Endothelial cell of umbilical vein (primary cell): ENCODE measurements at regions not wholly inside any gene's neighbourhood (a gene's known extent, or its start where the extent isn't known, plus 50 kb on each side); places are given as distances from the start of the nearest gene placed in this dataset.
"Not testable (repeated sequence)": the region's sequence is repeated elsewhere in the genome, so short reads cannot be mapped to it uniquely, and the experiment has no call there.

Experiments
- BruUV-seq: library from RNA; stranded (reverse); fragments of 400-500 nt; replicated peaks from 2 replicates; lab custom pipeline; 2021; lab: Mats Ljungman, UMichigan
- CTCF ChIA-PET: fragments of 300-600, 350-600 bp; sonication (Branson Sonifier 250); formaldehyde crosslinking; loops from one replicate; lab custom pipeline; 2021; ENCODE audit warnings: antibody characterized with exemption, inconsistent platforms; lab: Charles Lee
- POLR2A ChIA-PET: fragments of 300-600, 350-600 bp; sonication (Branson Sonifier 250); formaldehyde crosslinking; loops from one replicate; lab custom pipeline; 2021; ENCODE audit warnings: antibody characterized with exemption, inconsistent platforms; lab: Charles Lee
- DNase-seq: peaks from one replicate; pipeline ENCODE4 v3.0.0-alpha.2; 2011; ENCODE audit warnings: low read depth, low spot score
- FAIRE-seq: peaks from 2 replicates; lab custom pipeline; 2011; peaks lifted over from hg19 to GRCh38; lab: Jason Lieb, UNC
- H2AFZ ChIP-seq: 2 replicates; pipeline ENCODE4 v1.6.0; 2012; ENCODE audit warnings: low read depth, low read length, control low read depth, inconsistent platforms
- H3K27ac ChIP-seq: 2 replicates; pipeline ENCODE4 v1.5.1; 2011; ENCODE audit warnings: low read depth, mild to moderate bottlenecking, control low read depth, low read length, moderate library complexity; ENCODE audit not compliant: insufficient read depth
- H3K27me3 ChIP-seq, 2 experiments: 2 replicates each; pipeline versions ENCODE4 v1.6.0 to v1.6.1; 2011; ENCODE audit warnings: low read length in 2 of 2, mixed read lengths in 1 of 2; ENCODE audit not compliant: control insufficient read depth in 2 of 2, insufficient read depth in 2 of 2
- H3K36me3 ChIP-seq, 2 experiments: 2 replicates in 1 of 2; 3 replicates in 1 of 2; pipeline ENCODE4 v1.5.1; 2011; ENCODE audit warnings: low read length in 2 of 2, mild to moderate bottlenecking in 1 of 2, moderate library complexity in 1 of 2; ENCODE audit not compliant: control insufficient read depth in 2 of 2, insufficient read depth in 2 of 2; ENCODE audit errors: extremely low read depth in 1 of 2
- H3K4me1 ChIP-seq: 3 replicates; pipeline ENCODE4 v1.5.1; 2011; ENCODE audit warnings: mild to moderate bottlenecking, low read length; ENCODE audit not compliant: control insufficient read depth, insufficient read depth; ENCODE audit errors: extremely low read depth
- H3K4me2 ChIP-seq: 2 replicates; pipeline ENCODE4 v1.6.1; 2011; ENCODE audit warnings: low read length, control low read depth, mixed read lengths; ENCODE audit not compliant: insufficient read depth
- H3K4me3 ChIP-seq, 3 experiments: fragments of 200-600 bp in 1 of 3; sonication (generic), shearing (Covaris generic) in 1 of 3; replicated peaks in 1 of 3; 2 replicates each; pipeline ENCODE4 v1.5.1; 2011 to 2016; ENCODE audit warnings: control low read depth in 3 of 3, low read length in 3 of 3, mild to moderate bottlenecking in 2 of 3, inconsistent platforms in 1 of 3, low read depth in 1 of 3, moderate library complexity in 1 of 3; ENCODE audit not compliant: insufficient read depth in 1 of 3
- H3K79me2 ChIP-seq: 2 replicates; pipeline ENCODE4 v1.6.0; 2012; ENCODE audit warnings: low read length, inconsistent platforms; ENCODE audit not compliant: control insufficient read depth, insufficient read depth
- H3K9ac ChIP-seq: replicated peaks from 2 replicates; pipeline ENCODE3; 2011; ENCODE audit warnings: low read length, control low read depth; ENCODE audit not compliant: insufficient read depth; ENCODE audit errors: extremely low read depth
- H3K9me1 ChIP-seq: replicated peaks from 3 replicates; pipeline ENCODE4 v1.6.0; 2011; ENCODE audit warnings: mild to moderate bottlenecking, low read length; ENCODE audit not compliant: control insufficient read depth, insufficient read depth; ENCODE audit errors: extremely low read depth
- H3K9me3 ChIP-seq: replicated peaks from 2 replicates; pipeline ENCODE4 v1.5.1; 2012; ENCODE audit warnings: low read length, inconsistent platforms; ENCODE audit not compliant: control insufficient read depth, insufficient read depth
- H4K20me1 ChIP-seq: replicated peaks from 2 replicates; pipeline ENCODE3; 2011; ENCODE audit warnings: mild to moderate bottlenecking, low read length; ENCODE audit not compliant: control insufficient read depth, insufficient read depth; ENCODE audit errors: extremely low read depth
- EZH2 ChIP-seq: IDR thresholded peaks from 2 replicates; pipeline ENCODE4 v1.6.1; 2012; ENCODE audit warnings: borderline replicate concordance, low read depth, mild to moderate bottlenecking, moderate library complexity, low read length, inconsistent platforms; ENCODE audit not compliant: severe bottlenecking
- FOS ChIP-seq: IDR thresholded peaks from 2 replicates; pipeline ENCODE4 v1.6.1; 2011; ENCODE audit warnings: mild to moderate bottlenecking, low read length, moderate library complexity, borderline replicate concordance; ENCODE audit not compliant: insufficient read depth
- GATA2 ChIP-seq: IDR thresholded peaks from 2 replicates; pipeline ENCODE4 v1.7.0; 2011; ENCODE audit warnings: low read depth, mild to moderate bottlenecking, moderate library complexity, mixed read lengths, low read length; ENCODE audit not compliant: insufficient read length, insufficient read depth
- JUN ChIP-seq: IDR thresholded peaks from 2 replicates; pipeline ENCODE4 v1.6.1; 2011; ENCODE audit warnings: borderline replicate concordance, low read depth; ENCODE audit not compliant: insufficient read length, insufficient read depth
- MAX ChIP-seq: IDR thresholded peaks from 2 replicates; pipeline ENCODE4 v1.6.1; 2011; ENCODE audit not compliant: insufficient read depth, insufficient read length
- MYC ChIP-seq: IDR thresholded peaks from one replicate; pipeline ENCODE4 v1.6.1; 2011; ENCODE audit warnings: mild to moderate bottlenecking, low read depth, low read length
- POLR2A ChIP-seq: IDR thresholded peaks from 2 replicates; pipeline ENCODE4 v1.6.1; 2012; ENCODE audit warnings: low read depth, mild to moderate bottlenecking, control low read depth, low read length
- POLR2AphosphoS5 ChIP-seq: IDR thresholded peaks from 2 replicates; pipeline ENCODE4 v1.6.1; 2012; ENCODE audit warnings: low read depth, mild to moderate bottlenecking, control low read depth, low read length, moderate library complexity; ENCODE audit not compliant: insufficient read depth
- dilution Hi-C: fragments of 300-500 bp; cut with MboI; formaldehyde crosslinking; loops from one replicate; pipeline ENCODE4 v1.15.0; 2019; ENCODE audit warnings: low sequenced_read_pairs; ENCODE audit not compliant: extremely low pct_ligation_motif_present
- intact Hi-C: fragments of 100-400 bp; cut with micrococcal nuclease; formaldehyde crosslinking; loops from one replicate; pipeline ENCODE4 v1.10.0; 2022
- TF ChIP-seq, protein P1 (sequence below), 2 donors: IDR thresholded peaks; 1 replicate in 1 of 2; 2 replicates in 1 of 2; pipeline ENCODE4 v1.5.1; 2011; ENCODE audit warnings: low read length in 2 of 2, mild to moderate bottlenecking in 2 of 2, moderate library complexity in 2 of 2, control low read depth in 1 of 2, inconsistent platforms in 1 of 2, low read depth in 1 of 2; ENCODE audit not compliant: insufficient read depth in 1 of 2; ENCODE audit errors: extremely low read depth in 1 of 2

DNA sequence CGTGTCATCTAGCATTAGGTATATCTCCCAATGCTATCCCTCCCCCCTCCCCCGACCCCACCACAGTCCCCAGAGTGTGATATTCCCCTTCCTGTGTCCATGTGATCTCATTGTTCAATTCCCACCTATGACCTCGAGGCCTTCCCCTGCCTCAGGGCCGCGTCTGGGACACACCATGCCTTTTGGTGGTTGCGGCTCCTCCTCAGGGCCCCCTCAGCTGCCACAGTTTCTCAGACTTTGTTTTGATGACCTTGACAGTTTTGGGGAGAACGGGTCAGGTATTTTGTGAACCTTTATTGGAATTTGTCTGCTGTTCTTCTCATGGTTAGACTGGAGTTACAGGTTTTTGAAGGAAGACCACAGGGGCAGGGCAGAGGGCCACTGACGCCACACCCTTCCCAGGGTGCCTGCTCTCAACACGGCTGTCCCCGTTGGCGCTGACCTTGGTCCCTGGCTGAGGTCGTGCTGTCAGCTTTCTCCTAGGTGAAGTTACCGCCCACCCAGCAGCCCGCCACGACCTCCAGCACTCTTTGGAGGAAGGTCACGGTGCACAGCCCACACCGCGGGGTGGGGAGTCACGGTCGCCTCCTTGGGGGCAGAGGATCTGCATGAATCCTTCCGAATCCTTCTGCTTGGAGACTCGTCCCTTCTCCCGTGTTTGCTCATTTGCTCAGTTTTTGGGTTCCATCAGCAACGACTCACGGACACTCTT, 130.5 kb downstream of the KIF26A start:
- Histone ChIP-seq H3K27me3 (no peaks in the 10 kb centered on the region), H3K36me3 (no peaks in the 10 kb centered on the region), H3K9me3 (no peaks in the 10 kb centered on the region), H3K4me1 (peaks cover 3% of the 10 kb centered on the region), H3K79me2 (no peaks in the 10 kb centered on the region), H3K9ac (no peak overlapping the region), H4K20me1 (no peaks in the 10 kb centered on the region), H3K4me3 (no peak overlapping the region), H3K27ac (no peak overlapping the region), H2AFZ (no peak overlapping the region), H3K9me1 (no peaks in the 10 kb centered on the region), H3K4me2 (no peak overlapping the region)
- BruUV-seq, result no TSS peak
- POLR2A ChIA-PET, result no interaction called here
- intact Hi-C loops (no loop called here), dilution Hi-C loops (no loop called here)
- CTCF ChIA-PET, result no interaction called here
- DNase-seq, result no peak
- no peak for TF ChIP-seq MAX
- TF ChIP-seq JUN, result no peak
- TF ChIP-seq MYC, result no peak
- no peak for TF ChIP-seq FOS
- TF ChIP-seq, protein P1, sequence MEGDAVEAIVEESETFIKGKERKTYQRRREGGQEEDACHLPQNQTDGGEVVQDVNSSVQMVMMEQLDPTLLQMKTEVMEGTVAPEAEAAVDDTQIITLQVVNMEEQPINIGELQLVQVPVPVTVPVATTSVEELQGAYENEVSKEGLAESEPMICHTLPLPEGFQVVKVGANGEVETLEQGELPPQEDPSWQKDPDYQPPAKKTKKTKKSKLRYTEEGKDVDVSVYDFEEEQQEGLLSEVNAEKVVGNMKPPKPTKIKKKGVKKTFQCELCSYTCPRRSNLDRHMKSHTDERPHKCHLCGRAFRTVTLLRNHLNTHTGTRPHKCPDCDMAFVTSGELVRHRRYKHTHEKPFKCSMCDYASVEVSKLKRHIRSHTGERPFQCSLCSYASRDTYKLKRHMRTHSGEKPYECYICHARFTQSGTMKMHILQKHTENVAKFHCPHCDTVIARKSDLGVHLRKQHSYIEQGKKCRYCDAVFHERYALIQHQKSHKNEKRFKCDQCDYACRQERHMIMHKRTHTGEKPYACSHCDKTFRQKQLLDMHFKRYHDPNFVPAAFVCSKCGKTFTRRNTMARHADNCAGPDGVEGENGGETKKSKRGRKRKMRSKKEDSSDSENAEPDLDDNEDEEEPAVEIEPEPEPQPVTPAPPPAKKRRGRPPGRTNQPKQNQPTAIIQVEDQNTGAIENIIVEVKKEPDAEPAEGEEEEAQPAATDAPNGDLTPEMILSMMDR (IDR thresholded peaks at IDR 0.05; ENCODE audit: extremely low read depth in 1 of 2, insufficient read depth in 1 of 2, low read depth in 1 of 2, low read length in 2 of 2), result no peak
- TF ChIP-seq POLR2A, result no peak
- no peak for TF ChIP-seq POLR2AphosphoS5
- TF ChIP-seq GATA2, result no peak
- no peak for TF ChIP-seq EZH2
- no peak for FAIRE-seq

- FAIRE-seq, CTCF ChIA-PET, H3K9ac ChIP-seq, H3K27me3 ChIP-seq, H3K79me2 ChIP-seq, intact Hi-C loops, H3K4me1 ChIP-seq, H3K36me3 ChIP-seq, H3K9me3 ChIP-seq, H3K9me1 ChIP-seq, dilution Hi-C loops, H3K27ac ChIP-seq, H3K4me3 ChIP-seq, H2AFZ ChIP-seq, H3K4me2 ChIP-seq, H4K20me1 ChIP-seq, POLR2A ChIA-PET, BruUV-seq, DNase-seq: not testable (repeated sequence)
Observed at GRCh38 chr14:104269511-104270241, 131.3 kb downstream of the KIF26A start.
